H54 (cell line): ENCODE measurements at regions not wholly inside any gene's neighbourhood (a gene's known extent, or its start where the extent isn't known, plus 50 kb on each side); places are given as distances from the start of the nearest gene placed in this dataset.

Experiments used
- DNase-seq: peaks from one replicate; pipeline ENCODE4 v3.0.0; 2011; ENCODE audit warnings: low spot score, mixed read lengths; ENCODE audit not compliant: insufficient read length
- FAIRE-seq: peaks from 3 replicates; lab custom pipeline; 2011; peaks lifted over from hg19 to GRCh38; lab: Jason Lieb, UNC
- POLR2A ChIP-seq: IDR thresholded peaks from 2 replicates; pipeline ENCODE4 v1.6.1; 2011; ENCODE audit warnings: low read depth, mild to moderate bottlenecking, low read length

DNA sequence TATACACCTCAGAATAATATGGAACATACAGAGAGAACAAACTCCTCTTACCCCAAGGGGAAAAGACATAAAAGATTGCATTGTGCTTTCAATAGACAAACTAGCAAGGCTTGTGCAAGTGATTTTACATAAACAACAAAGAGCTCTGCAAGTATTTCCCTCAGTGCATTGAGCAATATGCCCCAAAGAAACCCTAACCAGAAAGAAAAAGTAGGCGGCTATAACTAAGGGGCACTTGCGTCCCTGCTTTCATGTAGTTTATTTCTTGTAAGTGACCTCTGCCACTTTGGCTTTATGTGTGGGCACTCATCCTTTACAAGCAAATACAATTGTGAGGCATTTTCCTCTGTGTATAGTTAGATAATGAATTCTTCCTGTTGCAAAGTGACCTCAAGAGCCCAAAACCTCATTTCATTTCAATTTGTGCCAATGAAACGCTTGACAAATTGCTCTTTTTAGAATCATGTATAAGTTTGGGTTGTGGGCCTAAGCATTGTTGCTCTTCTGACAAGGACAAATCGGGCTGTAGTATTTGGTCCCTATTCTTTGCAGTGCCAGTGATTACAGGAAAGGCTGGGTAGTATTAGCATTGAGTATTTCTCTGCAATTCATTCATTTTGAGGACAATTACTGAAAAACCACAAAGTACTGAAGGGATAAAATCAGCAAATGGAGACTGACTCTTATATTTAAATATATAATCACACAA lies 282.2 kb downstream of the DTWD2 start:
- DNase-seq, result no peak
- no peak for TF ChIP-seq POLR2A
- FAIRE-seq, result no peak

DNA sequence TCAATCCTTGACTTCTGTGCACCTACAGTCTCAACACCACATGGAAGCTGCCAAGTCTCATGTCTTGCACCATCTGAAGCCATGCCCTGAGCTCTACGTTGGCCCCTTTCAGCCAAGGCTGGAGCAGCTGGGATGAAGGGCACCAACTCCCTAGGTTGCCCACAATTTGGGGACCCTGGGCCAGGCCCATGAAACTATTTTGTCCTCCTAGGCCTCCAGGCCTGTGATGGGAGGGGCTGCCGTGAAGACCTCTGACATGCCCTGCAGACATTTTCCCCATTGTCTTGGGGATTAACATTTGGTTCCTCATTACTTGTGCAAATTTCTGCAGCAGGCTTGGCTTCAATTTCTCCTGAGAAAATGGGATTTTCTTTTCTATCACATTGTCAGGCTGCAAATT lies 285.1 kb downstream of the DTWD2 start:
- TF ChIP-seq POLR2A, result no peak
- DNase-seq, result no peak
- no peak for FAIRE-seq

DNA sequence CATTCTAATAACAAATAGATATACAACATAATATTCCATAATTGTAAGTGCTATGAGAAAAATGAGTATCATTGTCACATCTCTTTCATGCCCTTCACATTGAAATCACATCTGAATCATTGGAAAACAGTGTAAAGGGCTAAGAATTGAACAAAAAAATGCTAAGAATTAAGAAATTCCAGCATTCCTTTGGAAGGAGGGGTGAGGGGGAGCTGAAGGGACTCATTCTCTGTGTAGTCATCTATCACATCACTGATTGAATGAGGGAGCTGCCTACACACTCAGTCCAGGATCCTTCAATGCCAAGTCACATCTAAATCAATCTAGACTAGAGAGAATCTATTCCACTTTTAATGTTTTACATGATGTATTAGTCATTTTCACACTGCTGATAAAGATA lies 286.6 kb downstream of the DTWD2 start:
- no peak for FAIRE-seq
- TF ChIP-seq POLR2A, result no peak

DNA sequence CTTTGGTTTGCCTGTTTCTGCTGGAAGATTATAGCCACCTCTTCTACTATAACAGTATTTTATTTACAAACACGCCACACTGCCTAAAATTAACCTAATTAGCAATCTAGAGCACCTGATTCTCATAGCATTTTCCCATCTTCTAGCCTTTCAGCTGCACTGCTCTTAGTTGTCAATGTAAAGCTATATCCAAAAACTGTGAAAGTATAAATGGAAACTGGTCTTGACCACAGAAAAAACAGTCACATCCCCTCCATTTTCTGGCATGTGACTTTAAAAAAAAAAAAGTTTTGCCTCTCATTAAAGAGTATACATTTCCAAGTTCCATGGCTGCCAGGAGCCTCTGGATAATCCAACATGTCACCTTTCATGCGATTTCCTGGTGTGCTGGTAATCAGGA lies 287.8 kb downstream of the DTWD2 start:
- FAIRE-seq, result no peak
- DNase-seq, result no peak
- TF ChIP-seq POLR2A, result no peak

More for the DNA sequence above, 286.6 kb downstream of the DTWD2 start:
- DNase-seq, result no peak

GRCh38 chr5:118698774-118699173 lies 289.6 kb downstream of the DTWD2 start:
- DNase-seq (no peak), FAIRE-seq (no peak)
- TF ChIP-seq POLR2A, result no peak

DNA sequence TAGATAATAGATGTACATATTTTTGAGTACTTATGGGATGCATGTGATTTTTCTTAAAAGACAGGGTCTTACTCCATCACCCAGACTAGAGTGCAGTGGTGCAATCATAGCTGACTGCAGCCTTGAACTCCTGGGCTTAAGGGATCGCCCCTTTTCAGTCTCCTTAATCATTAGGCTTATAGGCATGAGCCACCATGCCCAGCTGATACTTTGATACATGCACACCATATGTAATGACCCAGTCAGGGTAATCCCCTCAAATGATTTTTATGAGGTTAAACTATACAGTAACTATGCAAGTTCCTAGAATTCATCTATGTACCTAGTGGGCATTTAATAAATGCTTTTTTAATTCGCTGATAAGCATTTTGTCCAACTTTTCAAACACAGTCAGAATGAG lies 292.3 kb downstream of the DTWD2 start:
- FAIRE-seq, result no peak
- no peak for DNase-seq
- TF ChIP-seq POLR2A, result no peak

DNA sequence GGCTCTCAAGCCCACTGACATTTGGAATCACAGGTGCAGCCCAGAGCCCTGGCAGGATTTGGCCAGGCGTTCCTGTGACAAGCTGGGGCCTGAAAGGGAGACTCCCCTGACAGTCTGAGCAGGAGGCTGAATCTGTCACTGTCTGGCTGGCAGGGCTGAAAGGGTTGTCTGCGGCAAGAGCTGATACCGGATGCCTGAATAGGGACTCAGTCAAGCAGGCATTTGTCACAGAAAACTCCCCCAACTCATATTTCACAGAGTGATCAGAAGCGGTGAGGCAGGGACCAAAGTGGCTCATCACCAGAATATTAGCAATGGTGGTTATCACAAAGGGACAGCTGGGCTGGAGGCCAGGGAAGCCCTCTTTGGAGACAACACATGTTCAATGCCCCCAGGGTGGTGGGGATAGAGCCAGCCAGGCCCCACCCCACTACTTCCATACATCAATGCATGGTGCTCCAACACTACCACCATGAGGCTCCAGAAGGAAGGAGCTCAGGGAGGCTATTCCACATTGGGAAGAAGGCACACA lies 295.5 kb downstream of the DTWD2 start:
- FAIRE-seq (no peak), DNase-seq (no peak)
- TF ChIP-seq POLR2A, result no peak

- TF ChIP-seq POLR2A, result no peak
- FAIRE-seq (no peak), DNase-seq (no peak)
Observed at GRCh38 chr5:118687661-118688621, 300.4 kb downstream of the DTWD2 start.

GRCh38 chr5:118687100-118687499 lies 301.2 kb downstream of the DTWD2 start:
- TF ChIP-seq POLR2A, result no peak
- FAIRE-seq (no peak), DNase-seq (no peak)

DNA sequence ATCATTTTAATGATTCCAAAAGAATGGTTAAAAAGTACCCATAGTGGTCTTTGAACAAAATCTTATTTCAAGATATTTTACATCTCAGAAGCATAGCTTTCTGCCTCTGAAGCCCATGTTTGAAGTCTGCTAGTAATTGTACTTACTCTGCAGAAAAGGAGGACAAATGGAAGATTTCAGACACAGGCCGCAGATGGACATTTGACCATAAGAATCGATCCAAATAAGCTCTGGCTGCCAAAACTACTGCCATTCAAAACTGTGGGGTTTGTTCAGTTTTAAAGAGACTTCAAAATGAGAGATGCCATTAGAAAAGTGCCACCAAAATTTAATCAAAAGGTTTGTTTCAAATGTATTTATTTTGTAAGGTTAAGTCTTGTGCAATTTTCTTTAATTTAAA lies 306.7 kb downstream of the DTWD2 start:
- FAIRE-seq, result no peak
- no peak for DNase-seq
- TF ChIP-seq POLR2A, result no peak

GRCh38 chr5:118679264-118679940 lies 308.9 kb downstream of the DTWD2 start:
- no peak for TF ChIP-seq POLR2A
- FAIRE-seq (no peak), DNase-seq (no peak)

DNA sequence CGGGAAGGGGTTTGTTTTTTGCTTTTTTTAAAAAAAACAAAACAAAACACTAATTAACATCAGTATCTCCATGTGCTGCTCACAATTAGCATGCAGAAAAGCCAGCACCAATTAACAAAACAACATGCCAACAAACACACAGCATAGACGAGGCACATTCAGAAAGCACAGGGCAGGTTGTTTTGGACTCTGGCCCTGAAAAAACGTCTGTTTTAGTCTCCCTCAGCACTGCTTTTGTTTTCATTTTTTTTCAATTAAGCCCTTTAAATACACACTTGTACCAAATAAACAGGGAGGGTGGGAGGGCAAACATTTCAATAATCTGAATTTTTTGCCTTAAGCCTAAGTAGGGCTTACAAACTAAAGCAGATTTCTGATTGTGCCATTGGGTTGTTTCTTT lies 309.6 kb downstream of the DTWD2 start:
- DNase-seq (no peak), FAIRE-seq (no peak)
- TF ChIP-seq POLR2A, result no peak

GRCh38 chr5:118675247-118675646 lies 313.1 kb downstream of the DTWD2 start:
- no peak for DNase-seq
- no peak for FAIRE-seq
- TF ChIP-seq POLR2A, result no peak

DNA sequence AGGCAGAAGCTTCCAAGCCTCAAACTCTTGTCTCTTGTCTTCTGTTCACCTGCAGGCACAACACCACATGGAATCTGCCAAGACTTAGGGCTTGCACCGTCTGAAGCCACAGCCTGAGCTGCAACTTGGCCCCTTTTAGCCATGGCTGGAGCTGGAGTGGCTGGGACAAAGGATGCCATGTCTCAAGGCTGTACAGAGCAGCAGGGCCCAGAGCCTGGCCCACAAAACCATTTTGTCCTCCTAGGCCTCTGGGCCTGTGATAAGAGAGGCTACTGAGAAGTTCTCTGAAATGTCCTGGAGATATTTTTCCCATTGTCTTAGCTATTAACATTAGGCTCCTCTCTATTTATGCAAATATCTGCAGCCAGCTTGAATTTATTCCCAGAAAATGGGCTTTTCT lies 330.8 kb downstream of the DTWD2 start:
- DNase-seq (no peak), FAIRE-seq (no peak)
- no peak for TF ChIP-seq POLR2A
